ENCODE measurements at regions not wholly inside any gene's neighbourhood (a gene's known extent, or its start where the extent isn't known, plus 50 kb on each side); places are given as distances from the start of the nearest gene placed in this dataset.

GRCh38 chr15:95770196-95770595, 560.3 kb upstream of the NR2F2 start:
- no peak for TF ChIP-seq EZH2 (IDR thresholded peaks at IDR 0.05; ENCODE audit: low read depth, unreplicated experiment)
- TF ChIP-seq CTCF (conservative IDR thresholded peaks at IDR 0.05; ENCODE audit: low read depth in 2 of 2), result no peak
- TF ChIP-seq REST (IDR thresholded peaks at IDR 0.05; ENCODE audit: unreplicated experiment), result no peak
